ENCODE measurements at regions not wholly inside any gene's neighbourhood (a gene's known extent, or its start where the extent isn't known, plus 50 kb on each side); places are given as distances from the start of the nearest gene placed in this dataset.

DNA sequence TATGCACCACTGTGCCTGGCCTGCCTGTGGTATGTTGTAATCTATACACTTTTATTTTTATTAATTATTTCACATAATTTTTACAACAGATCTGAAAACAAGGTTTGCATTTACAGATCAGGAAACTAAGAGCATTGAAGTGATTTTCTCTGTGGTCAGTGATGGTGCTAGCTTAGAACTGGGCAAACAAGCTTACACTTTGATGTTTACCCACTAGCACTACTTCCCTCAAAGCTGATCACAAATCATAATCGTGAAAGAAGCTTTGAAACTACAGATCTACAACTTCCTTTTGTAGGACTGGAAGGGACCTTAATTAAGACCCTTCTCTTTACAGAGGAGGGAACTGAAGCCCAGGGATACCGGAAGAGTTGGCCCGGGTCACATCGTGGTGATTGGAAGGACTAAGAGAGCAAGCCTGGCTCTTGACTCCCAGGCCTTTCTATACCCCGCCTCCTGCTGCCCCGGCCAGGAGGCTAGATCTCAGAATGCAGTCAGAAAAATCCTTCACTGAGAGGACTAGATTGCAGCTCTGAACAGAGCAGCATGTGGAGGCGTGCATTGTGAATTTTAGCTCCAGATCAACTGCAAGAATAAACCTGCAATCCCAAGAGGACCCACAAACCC, 93.7 kb upstream of the ZNF827 start:
- H3K4me3 ChIP-seq (replicated peaks; ENCODE audit: low read depth, low read length): no peak overlapping the region
- TF ChIP-seq CTCF (IDR thresholded peaks at IDR 0.05; ENCODE audit: low read depth, low read length, missing control alignments): no peak
- no peak for DNase-seq (ENCODE audit: extremely low read depth, low read depth)

DNA sequence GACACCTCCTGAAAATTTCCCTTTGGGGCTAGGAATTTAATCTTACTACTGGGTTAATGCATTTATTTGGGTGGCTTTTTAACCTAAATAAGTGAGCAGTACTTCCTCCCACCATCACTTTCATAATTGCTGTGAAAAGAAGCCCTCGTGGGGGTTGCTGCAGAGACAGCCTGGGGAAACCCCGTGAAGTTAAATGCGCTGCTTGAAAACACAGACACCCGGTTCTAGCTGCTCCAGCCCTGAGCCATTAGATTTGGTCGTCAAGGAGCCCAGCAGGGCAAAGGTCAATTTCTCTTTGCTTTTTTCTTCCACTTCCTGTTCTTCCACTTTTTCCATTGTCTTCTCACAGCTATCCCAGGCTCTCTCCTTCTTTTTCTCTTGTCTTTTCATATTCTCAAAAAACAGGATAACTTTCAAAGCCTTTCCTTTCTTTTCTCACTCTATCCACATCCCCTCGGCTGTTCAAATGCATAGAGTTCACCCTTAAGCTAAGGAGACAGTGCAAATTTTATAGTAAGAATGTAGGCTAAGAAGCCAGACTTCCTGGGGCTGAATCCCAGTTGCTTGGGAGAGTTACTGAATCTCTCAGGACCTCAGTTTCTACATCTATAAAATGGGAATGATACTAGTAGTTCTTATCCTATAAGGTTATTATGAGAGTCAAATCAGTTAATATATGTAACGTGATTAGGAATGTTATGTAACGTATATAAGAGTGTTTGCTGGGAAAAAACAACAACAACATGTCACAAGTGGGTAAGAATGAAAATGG, 91.5 kb upstream of the ZNF827 start:
- TF ChIP-seq CTCF (IDR thresholded peaks at IDR 0.05; ENCODE audit: low read depth, low read length, missing control alignments): no peak
- H3K4me3 ChIP-seq (replicated peaks; ENCODE audit: low read depth, low read length): no peak overlapping the region
- no peak for DNase-seq (ENCODE audit: extremely low read depth, low read depth)

DNA sequence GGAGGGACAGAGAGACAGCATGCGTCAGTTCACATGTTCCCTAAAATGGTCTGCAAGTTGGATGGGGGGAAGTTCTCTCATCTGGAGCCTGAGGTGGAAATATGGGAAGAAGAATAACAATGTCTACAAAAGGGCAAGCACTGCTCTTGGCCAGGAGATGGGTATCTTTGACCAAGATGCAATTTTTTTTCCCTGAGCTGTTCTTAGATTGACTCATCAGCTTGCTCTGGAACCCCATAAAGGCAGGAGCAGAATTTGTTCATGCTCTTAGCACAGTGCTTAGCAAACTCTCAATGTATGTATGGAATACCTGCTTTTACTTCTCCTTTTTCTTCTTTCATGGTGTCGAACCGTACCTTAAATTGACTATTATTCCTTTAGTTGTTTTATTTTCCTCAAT, 90.5 kb upstream of the ZNF827 start:
- no peak for TF ChIP-seq CTCF (IDR thresholded peaks at IDR 0.05; ENCODE audit: low read depth, low read length, missing control alignments)
- no peak for DNase-seq (ENCODE audit: extremely low read depth, low read depth)
- H3K4me3 ChIP-seq (replicated peaks; ENCODE audit: low read depth, low read length): no peak overlapping the region

- no peak for TF ChIP-seq CTCF (IDR thresholded peaks at IDR 0.05; ENCODE audit: low read depth, low read length, missing control alignments)
- DNase-seq (ENCODE audit: extremely low read depth, low read depth): no peak
- no peak overlapping the region for H3K4me3 ChIP-seq (replicated peaks; ENCODE audit: low read depth, low read length)
Measured at GRCh38 chr4:146027761-146028160, 89.1 kb upstream of the ZNF827 start.

GRCh38 chr4:146023334-146023967, 84.8 kb upstream of the ZNF827 start:
- DNase-seq (ENCODE audit: extremely low read depth, low read depth): no peak
- no peak for TF ChIP-seq CTCF (IDR thresholded peaks at IDR 0.05; ENCODE audit: low read depth, low read length, missing control alignments)
- H3K4me3 ChIP-seq (replicated peaks; ENCODE audit: low read depth, low read length): no peak overlapping the region

DNA sequence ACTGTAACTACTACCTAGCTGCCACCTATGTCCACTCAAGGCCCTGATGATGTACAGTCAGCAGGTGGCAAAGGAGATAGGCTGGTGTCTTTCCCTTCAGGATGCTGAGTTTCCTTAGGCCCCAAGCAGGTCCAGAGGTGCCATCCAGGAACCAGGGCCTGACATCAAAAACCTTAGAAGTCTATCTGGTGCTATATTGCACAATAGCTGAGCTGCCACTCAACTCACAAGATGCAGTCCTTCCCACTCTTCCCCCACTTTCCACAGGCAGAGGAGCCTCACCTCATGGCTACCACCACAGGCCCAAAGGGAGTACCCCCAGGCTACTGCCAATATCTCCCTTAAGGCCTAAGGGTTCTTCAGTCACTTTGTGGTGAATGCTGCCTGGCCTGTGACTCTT, 83.9 kb upstream of the ZNF827 start:
- no peak for DNase-seq (ENCODE audit: extremely low read depth, low read depth)

More for the DNA sequence above, 83.9 kb upstream of the ZNF827 start:
- TF ChIP-seq CTCF (IDR thresholded peaks at IDR 0.05; ENCODE audit: low read depth, low read length, missing control alignments): no peak
- no peak overlapping the region for H3K4me3 ChIP-seq (replicated peaks; ENCODE audit: low read depth, low read length)

All from HFF-Myc (cell line).